SU-DHL-6 (cell line): ENCODE measurements at regions not wholly inside any gene's neighbourhood (a gene's known extent, or its start where the extent isn't known, plus 50 kb on each side); places are given as distances from the start of the nearest gene placed in this dataset.

ENCODE experiments used
- H2AFZ ChIP-seq: fragments of 200-600 bp; sonication (generic); 2 replicates; pipeline ENCODE4 v1.6.1; 2014; ENCODE audit warnings: low read depth, mild to moderate bottlenecking, moderate library complexity, mixed read lengths, antibody characterized with exemption, low read length; ENCODE audit not compliant: severe bottlenecking
- H3F3A ChIP-seq: fragments of 200-600 bp; shearing (Covaris generic); 2 replicates; pipeline ENCODE4 v1.6.0; 2016; ENCODE audit warnings: antibody characterized with exemption, mild to moderate bottlenecking; ENCODE audit not compliant: insufficient read depth
- H3K27ac ChIP-seq: fragments of 200-600 bp; sonication (generic); 2 replicates; pipeline ENCODE4 v1.5.1; 2016; ENCODE audit warnings: low read depth, mild to moderate bottlenecking, low read length, moderate library complexity, mixed read lengths
- H3K27me3 ChIP-seq: fragments of 200-600 bp; sonication (generic), shearing (Covaris generic); 2 replicates; pipeline ENCODE4 v1.6.0; 2014; ENCODE audit warnings: mild to moderate bottlenecking, low read length
- H3K36me3 ChIP-seq: fragments of 200-600 bp; sonication (generic); 2 replicates; pipeline ENCODE4 v1.6.1; 2014; ENCODE audit warnings: mild to moderate bottlenecking, low read length, mixed read lengths
- H3K4me2 ChIP-seq: fragments of 300-600, 200-600 bp; shearing (Covaris generic), sonication (generic); 2 replicates; pipeline ENCODE4 v1.6.0; 2014; ENCODE audit warnings: low read length, low read depth, mild to moderate bottlenecking; ENCODE audit not compliant: poor library complexity, severe bottlenecking
- H3K4me3 ChIP-seq: fragments of 200-600 bp; sonication (generic); 2 replicates; pipeline ENCODE4 v1.5.1; 2014; ENCODE audit warnings: antibody characterized with exemption, low read length, mild to moderate bottlenecking, mixed read lengths; ENCODE audit not compliant: insufficient read depth, poor library complexity, severe bottlenecking
- H3K79me2 ChIP-seq: fragments of 200-600 bp; sonication (generic); 2 replicates; pipeline ENCODE4 v1.6.1; 2014; ENCODE audit warnings: mild to moderate bottlenecking, low read length, moderate library complexity; ENCODE audit not compliant: insufficient read depth
- H3K9ac ChIP-seq: fragments of 200-600 bp; sonication (generic); 2 replicates; pipeline ENCODE4 v1.7.0; 2014; ENCODE audit warnings: mild to moderate bottlenecking, low read length
- H3K9me2 ChIP-seq: fragments of 200-600 bp; sonication (generic); replicated peaks from 2 replicates; pipeline ENCODE4 v1.6.1; 2014; ENCODE audit warnings: low read length; ENCODE audit not compliant: insufficient read depth
- H3K9me3 ChIP-seq: fragments of 200-600 bp; sonication (generic); 2 replicates; pipeline ENCODE4 v1.6.1; 2014; ENCODE audit warnings: low read length, mixed read lengths; ENCODE audit not compliant: insufficient read depth
- H4K20me1 ChIP-seq: fragments of 200-600 bp; sonication (generic); 2 replicates; pipeline ENCODE4 v1.6.1; 2014; ENCODE audit warnings: low read depth, mild to moderate bottlenecking, antibody characterized with exemption, low read length, moderate library complexity, mixed read lengths
- CTCF ChIP-seq: fragments of 200-600 bp; sonication (generic); IDR thresholded peaks from one replicate; pipeline ENCODE4 v1.5.1; 2017; ENCODE audit warnings: antibody characterized with exemption, mild to moderate bottlenecking, low read length, moderate library complexity; ENCODE audit not compliant: insufficient read depth, poor library complexity, severe bottlenecking
- EZH2phosphoT487 ChIP-seq: fragments of 200-600 bp; sonication (generic), shearing (Covaris generic); conservative IDR thresholded peaks from 2 replicates; pipeline ENCODE4 v1.6.1; 2018; ENCODE audit warnings: mild to moderate bottlenecking, antibody characterized with exemption, low read length, moderate library complexity, mixed read lengths

- Histone ChIP-seq H3K27me3 (no peaks in the 10 kb centered on the region), H3F3A (no peaks in the 10 kb centered on the region), H4K20me1 (no peaks in the 10 kb centered on the region), H3K36me3 (no peaks in the 10 kb centered on the region), H3K9ac (no peak overlapping the region), H3K9me2 (no peaks in the 10 kb centered on the region), H3K4me3 (no peak overlapping the region), H3K9me3 (peaks cover 7% of the 10 kb centered on the region; the same call in 1 of the 2 replicates), H3K4me2 (no peak overlapping the region), H3K27ac (no peak overlapping the region), H3K79me2 (no peaks in the 10 kb centered on the region), H2AFZ (no peak overlapping the region)
- no peak for TF ChIP-seq EZH2phosphoT487
- TF ChIP-seq CTCF: no peak
Measured at GRCh38 chr13:99071211-99071610, 93.3 kb upstream of the DOCK9 start.

GRCh38 chr13:99071666-99072065 lies 93.8 kb upstream of the DOCK9 start:
- Histone ChIP-seq H2AFZ (no peak overlapping the region), H3F3A (no peaks in the 10 kb centered on the region), H3K36me3 (no peaks in the 10 kb centered on the region), H3K27ac (no peak overlapping the region), H3K4me2 (no peak overlapping the region), H3K9me2 (no peaks in the 10 kb centered on the region), H3K9me3 (peaks cover 7% of the 10 kb centered on the region; the same call in 1 of the 2 replicates), H3K9ac (no peak overlapping the region), H3K27me3 (no peaks in the 10 kb centered on the region), H3K79me2 (no peaks in the 10 kb centered on the region), H4K20me1 (no peaks in the 10 kb centered on the region), H3K4me3 (no peak overlapping the region)
- TF ChIP-seq CTCF: no peak
- no peak for TF ChIP-seq EZH2phosphoT487

- Histone ChIP-seq H3K27me3 (no peaks in the 10 kb centered on the region), H3K4me2 (no peak overlapping the region), H3K4me3 (no peak overlapping the region), H3F3A (no peaks in the 10 kb centered on the region), H3K9me3 (peaks cover 7% of the 10 kb centered on the region; the same call in 1 of the 2 replicates), H3K36me3 (no peaks in the 10 kb centered on the region), H3K9ac (no peak overlapping the region), H3K79me2 (no peaks in the 10 kb centered on the region), H3K9me2 (no peaks in the 10 kb centered on the region), H4K20me1 (no peaks in the 10 kb centered on the region), H3K27ac (no peak overlapping the region), H2AFZ (no peak overlapping the region)
- TF ChIP-seq EZH2phosphoT487 (no peak), CTCF (no peak)
Measured at GRCh38 chr13:99072356-99072755, 94.5 kb upstream of the DOCK9 start.
